ENCODE measurements at regions not wholly inside any gene's neighbourhood (a gene's known extent, or its start where the extent isn't known, plus 50 kb on each side); places are given as distances from the start of the nearest gene placed in this dataset.
"Not testable (repeated sequence)": the region's sequence is repeated elsewhere in the genome, so short reads cannot be mapped to it uniquely, and the experiment has no call there.

- no peak for DNase-seq
Observed at GRCh38 chr12:78269620-78270019, 438.9 kb downstream of the NAV3 start.

DNA sequence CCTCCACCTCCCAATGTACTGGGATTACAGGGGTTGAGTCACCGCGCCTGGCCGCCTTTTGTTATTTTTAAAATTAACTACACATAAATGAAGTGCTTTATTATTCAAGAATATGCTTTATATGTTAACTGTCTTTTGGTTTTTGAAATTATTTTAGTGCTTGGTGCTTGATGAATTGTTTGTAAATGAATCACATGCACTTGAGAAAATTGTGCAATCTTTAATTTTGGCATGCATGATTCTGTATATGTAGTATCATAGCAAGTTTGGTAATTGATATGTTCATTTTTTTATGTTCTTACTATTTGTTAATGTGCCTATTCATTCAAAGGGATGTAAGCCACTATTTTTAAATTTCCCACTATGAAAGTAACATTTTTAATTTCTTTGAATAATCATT is 440.9 kb downstream of the NAV3 start:
- no peak for DNase-seq

GRCh38 chr12:78275886-78276285 is 445.2 kb downstream of the NAV3 start:
- no peak for DNase-seq

- no peak for DNase-seq
Observed at GRCh38 chr12:78278706-78279190, 448.1 kb downstream of the NAV3 start.

- no peak for DNase-seq
Observed at GRCh38 chr12:78279567-78279966, 448.9 kb downstream of the NAV3 start.

DNA sequence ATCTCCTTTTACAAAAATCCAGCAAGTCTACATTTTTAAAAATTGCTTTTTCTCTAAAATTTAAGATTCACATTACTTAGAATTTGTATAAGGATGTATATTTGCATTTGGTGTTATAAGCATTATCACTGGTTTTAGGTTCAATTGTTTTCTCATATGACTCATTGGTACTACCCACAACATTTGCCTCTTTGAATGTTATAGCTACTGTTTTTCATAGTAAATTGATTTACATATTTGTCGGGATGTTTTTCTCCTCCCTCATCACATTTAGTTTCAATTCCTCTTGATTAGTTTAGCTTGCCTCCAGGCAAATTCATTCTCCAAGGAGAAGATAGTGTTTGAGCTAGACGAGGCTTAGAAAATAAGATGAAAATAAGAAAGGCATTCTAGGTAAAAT is 450.4 kb downstream of the NAV3 start:
- not testable (repeated sequence) for DNase-seq

DNA sequence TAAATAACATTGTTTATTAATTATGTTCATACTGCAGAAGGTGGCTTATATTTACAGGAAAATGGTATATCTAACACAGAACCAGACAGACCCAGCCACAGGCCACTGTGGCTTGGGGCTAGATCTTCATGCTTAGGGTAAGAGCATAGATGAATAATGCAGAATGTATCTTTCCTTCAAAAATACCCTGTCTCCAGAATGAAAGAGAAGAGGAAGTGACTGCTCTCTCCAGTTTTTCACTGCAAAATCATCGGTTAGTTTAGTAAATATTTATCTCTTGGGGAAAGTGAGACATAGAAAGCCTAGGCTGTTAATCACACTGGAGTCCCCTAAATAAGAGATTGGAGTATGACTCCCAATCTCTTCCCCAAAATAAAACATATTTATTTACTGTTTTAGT is 453.7 kb downstream of the NAV3 start:
- no peak for DNase-seq

GRCh38 chr12:78290606-78291345 is 460.1 kb downstream of the NAV3 start:
- DNase-seq = no peak

GRCh38 chr12:78293059-78293686 is 462.5 kb downstream of the NAV3 start:
- no peak for DNase-seq

- DNase-seq = not testable (repeated sequence)
Observed at GRCh38 chr12:78301282-78301681, 470.6 kb downstream of the NAV3 start.

DNA sequence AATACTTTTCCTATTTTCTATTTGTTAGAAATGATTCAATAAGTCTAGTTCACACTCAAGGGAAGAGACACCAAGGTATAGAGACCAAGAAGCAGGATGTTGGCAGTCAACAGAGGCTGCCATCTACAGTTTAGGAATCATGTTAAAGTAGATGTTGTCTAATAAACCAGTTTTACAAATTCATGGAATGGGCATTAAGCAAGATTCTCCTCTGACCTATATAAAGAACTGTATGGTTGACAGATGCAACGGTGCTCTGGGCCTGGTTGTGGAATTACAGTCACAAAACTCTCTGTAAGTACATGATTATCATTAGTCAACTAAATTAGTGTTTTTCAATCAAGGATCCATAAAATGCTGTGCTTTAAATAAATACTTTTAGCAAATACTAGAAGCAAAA is 475.1 kb downstream of the NAV3 start:
- DNase-seq = no peak

GRCh38 chr12:78306236-78306635 is 475.5 kb downstream of the NAV3 start:
- no peak for DNase-seq

GRCh38 chr12:78308701-78309100 is 478.0 kb downstream of the NAV3 start:
- DNase-seq = no peak

DNA sequence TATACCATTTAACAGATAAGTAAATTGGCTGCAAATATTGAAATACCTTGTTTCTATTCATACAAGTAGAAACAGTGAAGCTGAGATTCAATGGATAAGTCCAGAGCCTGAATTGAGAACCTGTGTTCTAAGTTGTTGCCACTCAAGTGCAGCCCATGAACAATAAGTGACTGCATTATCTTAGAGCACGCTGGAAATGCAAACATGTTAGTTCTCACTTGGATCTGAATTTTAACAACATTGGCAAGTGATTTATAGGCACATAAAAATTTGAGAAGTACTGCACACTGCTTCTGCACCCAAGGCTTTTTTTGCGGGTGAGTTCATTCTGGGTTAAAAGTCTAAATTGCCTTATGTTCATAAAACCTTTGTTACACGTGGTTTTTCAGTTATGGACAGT is 484.3 kb downstream of the NAV3 start:
- peak; percentile 45 for DNase-seq

- no peak for DNase-seq
Observed at GRCh38 chr12:78316136-78316535, 485.4 kb downstream of the NAV3 start.

- no peak for DNase-seq
Observed at GRCh38 chr12:78316631-78317468, 486.2 kb downstream of the NAV3 start.

- no peak for DNase-seq
Observed at GRCh38 chr12:78321696-78322095, 491.0 kb downstream of the NAV3 start.

DNA sequence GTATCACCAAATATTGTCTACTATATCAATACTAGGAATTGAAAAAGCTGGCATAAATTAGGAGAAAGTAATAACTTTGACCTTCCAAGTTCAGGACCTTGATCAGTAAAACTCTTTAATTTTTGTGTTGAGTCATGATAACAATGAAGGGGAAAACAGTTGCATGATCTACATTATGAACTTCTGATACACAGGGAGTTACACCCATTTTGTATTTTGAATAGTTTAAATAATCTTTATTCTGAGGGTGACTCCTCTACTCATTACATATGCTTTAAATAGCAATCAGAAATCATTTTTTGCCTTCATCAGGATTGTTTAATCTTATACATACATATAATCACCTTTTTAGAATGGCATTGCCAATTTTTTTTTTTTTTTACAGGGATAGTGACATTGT is 492.5 kb downstream of the NAV3 start:
- no peak for DNase-seq

- no peak for DNase-seq
Observed at GRCh38 chr12:78324234-78324633, 493.5 kb downstream of the NAV3 start.

- no peak for DNase-seq
Observed at GRCh38 chr12:78328524-78328923, 497.8 kb downstream of the NAV3 start.

- no peak for DNase-seq
Observed at GRCh38 chr12:78330131-78330530, 499.4 kb downstream of the NAV3 start.

DNA sequence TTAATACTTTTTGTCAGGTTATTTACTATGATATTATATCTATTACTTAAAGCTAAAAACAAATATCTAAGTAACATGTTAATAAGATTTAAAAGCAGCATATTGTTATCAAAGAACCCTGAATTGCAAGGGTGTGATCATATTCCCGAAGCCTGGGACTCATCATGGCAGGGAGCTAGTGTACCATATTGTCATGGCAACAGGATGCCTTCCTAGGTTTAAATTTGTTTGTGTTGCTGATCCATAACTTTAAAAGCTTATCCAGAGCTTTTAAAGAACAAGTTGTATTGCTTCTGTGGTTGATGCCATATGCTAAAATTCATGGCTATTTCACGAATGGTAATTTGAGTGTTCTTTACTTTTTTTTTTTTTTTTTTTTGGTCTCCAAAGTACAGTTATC is 500.5 kb downstream of the NAV3 start:
- no peak for DNase-seq

DNA sequence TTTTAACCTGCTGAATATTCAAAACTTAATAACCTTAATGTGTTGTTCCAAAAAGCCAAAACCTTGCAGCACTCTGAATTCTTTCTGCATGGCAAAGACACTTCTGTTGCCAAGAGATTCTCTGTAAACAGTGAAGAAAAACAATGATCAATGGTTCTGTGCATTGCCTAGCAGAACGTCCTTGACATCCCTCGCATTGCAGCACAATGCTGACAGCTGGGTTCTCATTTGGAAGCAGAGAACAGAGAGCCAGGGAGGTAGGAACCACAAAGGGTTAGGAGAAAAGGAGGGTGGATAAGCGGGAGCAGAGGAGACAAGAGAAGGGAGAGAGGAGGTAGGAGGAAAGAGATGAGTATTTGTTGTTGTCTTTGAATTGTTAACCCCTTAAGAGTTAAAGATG is 501.1 kb downstream of the NAV3 start:
- no peak for DNase-seq
